PC-3 (cell line): ENCODE measurements at regions not wholly inside any gene's neighbourhood (a gene's known extent, or its start where the extent isn't known, plus 50 kb on each side); places are given as distances from the start of the nearest gene placed in this dataset.

Experiments
- ATAC-seq: fragments of 200-7000 bp; cut with Tn5 transposase; 2 replicates; pipeline ENCODE4 v1.9.1; 2020; ENCODE audit warnings: mild to moderate bottlenecking, moderate library complexity
- BruUV-seq: library from RNA; stranded (reverse); fragments of 400-500 nt; replicated peaks from 2 replicates; lab custom pipeline; 2021; lab: Mats Ljungman, UMichigan
- CTCF ChIA-PET: fragments of 300-600 bp; sonication (Branson Sonifier 250); formaldehyde crosslinking; loops from one replicate; lab custom pipeline; 2022; ENCODE audit warnings: antibody characterized with exemption; lab: Charles Lee
- POLR2A ChIA-PET: fragments of 300-600 bp; sonication (Branson Sonifier 250); formaldehyde crosslinking; loops from one replicate; lab custom pipeline; 2022; ENCODE audit warnings: antibody characterized with exemption; ENCODE audit not compliant: unreplicated experiment; lab: Charles Lee
- DNase-seq: peaks from one replicate; pipeline ENCODE4 v3.0.0-alpha.2; 2015
- H2AFZ ChIP-seq: fragments of 300-600 bp; sonication (generic); 2 replicates; pipeline ENCODE4 v1.6.0; 2016; ENCODE audit warnings: antibody characterized with exemption, low read length
- H3F3A ChIP-seq: fragments of 300-600 bp; sonication (generic); one replicate; pipeline ENCODE4 v1.6.0; 2017; ENCODE audit warnings: antibody characterized with exemption, low read length, control low read depth, mild to moderate bottlenecking; ENCODE audit not compliant: unreplicated experiment
- H3K27ac ChIP-seq: fragments of 300-600 bp; sonication (generic); 2 replicates; pipeline ENCODE4 v1.5.1; 2016; ENCODE audit warnings: mild to moderate bottlenecking, low read length
- H3K27me3 ChIP-seq: fragments of 300-600 bp; sonication (generic); 2 replicates; pipeline ENCODE4 v1.6.1; 2016; ENCODE audit warnings: low read length, mixed read lengths
- H3K36me3 ChIP-seq: fragments of 300-600 bp; sonication (generic); 2 replicates; pipeline ENCODE4 v1.6.1; 2016; ENCODE audit warnings: low read depth, mixed run types, low read length, mixed read lengths
- H3K4me1 ChIP-seq: fragments of 300-600 bp; sonication (generic); 2 replicates; pipeline ENCODE4 v1.5.1; 2016; ENCODE audit warnings: low read length; ENCODE audit not compliant: insufficient read depth
- H3K4me2 ChIP-seq: fragments of 300-600 bp; sonication (generic); 2 replicates; pipeline ENCODE4 v1.6.0; 2016; ENCODE audit warnings: low read length
- H3K4me3 ChIP-seq: fragments of 300-600 bp; sonication (generic); 2 replicates; pipeline ENCODE4 v1.5.1; 2016; ENCODE audit warnings: mild to moderate bottlenecking, low read length, mixed read lengths
- H3K79me2 ChIP-seq: fragments of 300-600 bp; sonication (generic); 2 replicates; pipeline ENCODE4 v1.6.1; 2017; ENCODE audit warnings: low read length, mixed read lengths
- H3K9ac ChIP-seq: fragments of 300-600 bp; sonication (generic); 2 replicates; pipeline ENCODE4 v1.6.0; 2016; ENCODE audit warnings: mild to moderate bottlenecking, low read length
- H3K9me2 ChIP-seq: fragments of 300-600 bp; sonication (generic); replicated peaks from 2 replicates; pipeline ENCODE4 v1.6.1; 2016; ENCODE audit warnings: mixed run types, low read length, mixed read lengths
- H3K9me3 ChIP-seq: fragments of 300-600 bp; sonication (generic); 2 replicates; pipeline ENCODE4 v1.6.1; 2016; ENCODE audit warnings: low read length, mixed read lengths
- H4K20me1 ChIP-seq: fragments of 300-600 bp; sonication (generic); 2 replicates; pipeline ENCODE4 v1.6.1; 2016; ENCODE audit warnings: low read length, mixed read lengths
- EZH2 ChIP-seq: fragments of 300-600 bp; sonication (generic); IDR thresholded peaks from one replicate; pipeline ENCODE4 v1.6.1; 2017; ENCODE audit warnings: antibody characterized with exemption, mild to moderate bottlenecking, low read length; ENCODE audit not compliant: unreplicated experiment
- EZH2phosphoT487 ChIP-seq: fragments of 300-600 bp; sonication (generic); IDR thresholded peaks from 2 replicates; pipeline ENCODE4 v1.6.1; 2018; ENCODE audit warnings: mild to moderate bottlenecking, antibody characterized with exemption, low read length, borderline replicate concordance
- intact Hi-C: fragments of 100-400 bp; cut with micrococcal nuclease; formaldehyde crosslinking; loops from 2 replicates; pipeline ENCODE4 v1.9.0; 2023
- TF ChIP-seq, protein P1 (sequence below): fragments of 300-600 bp; sonication (generic); conservative IDR thresholded peaks from 2 replicates; pipeline ENCODE4 v1.5.1; 2017; ENCODE audit warnings: antibody characterized with exemption, low read depth, mild to moderate bottlenecking, low read length

DNA sequence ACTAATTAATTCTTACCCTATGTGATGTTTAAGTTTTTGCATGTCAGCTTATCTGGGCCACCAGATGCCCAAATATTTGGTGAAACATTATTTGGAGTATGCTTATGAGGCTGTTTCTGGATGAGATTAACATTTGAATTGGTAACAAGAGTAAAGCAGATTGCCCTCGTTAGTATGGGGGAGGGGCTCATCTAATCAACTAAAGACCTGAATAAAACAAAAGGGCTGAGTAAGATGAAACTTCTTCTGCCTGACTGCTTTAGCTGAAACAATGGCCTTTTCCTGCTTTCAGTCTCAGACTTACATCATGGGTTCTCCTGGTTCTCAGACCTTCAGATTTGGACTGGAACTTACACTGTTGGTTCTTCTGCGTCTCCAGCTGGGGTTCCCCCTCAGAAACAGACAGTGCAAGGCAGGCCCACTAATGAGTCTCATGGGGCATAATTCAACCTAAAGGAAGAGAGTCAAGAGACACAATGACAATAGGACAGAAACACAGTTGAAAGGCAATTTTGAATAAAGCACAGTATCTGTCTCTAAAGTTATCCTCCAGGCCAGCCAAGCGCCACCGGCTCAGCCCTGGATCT is 288.4 kb downstream of the CAAP1 start:
- no TSS peak for BruUV-seq
- no peaks in the 10 kb centered on the region for H3F3A ChIP-seq
- H3K79me2 ChIP-seq: no peaks in the 10 kb centered on the region
- no peak overlapping the region for H3K27ac ChIP-seq
- H3K9me3 ChIP-seq: no peaks in the 10 kb centered on the region
- H3K36me3 ChIP-seq: no peaks in the 10 kb centered on the region
- H4K20me1 ChIP-seq: no peaks in the 10 kb centered on the region
- H3K4me1 ChIP-seq: no peaks in the 10 kb centered on the region
- ATAC-seq (no peak), DNase-seq (no peak)
- TF ChIP-seq EZH2: no peak
- TF ChIP-seq, protein P1, sequence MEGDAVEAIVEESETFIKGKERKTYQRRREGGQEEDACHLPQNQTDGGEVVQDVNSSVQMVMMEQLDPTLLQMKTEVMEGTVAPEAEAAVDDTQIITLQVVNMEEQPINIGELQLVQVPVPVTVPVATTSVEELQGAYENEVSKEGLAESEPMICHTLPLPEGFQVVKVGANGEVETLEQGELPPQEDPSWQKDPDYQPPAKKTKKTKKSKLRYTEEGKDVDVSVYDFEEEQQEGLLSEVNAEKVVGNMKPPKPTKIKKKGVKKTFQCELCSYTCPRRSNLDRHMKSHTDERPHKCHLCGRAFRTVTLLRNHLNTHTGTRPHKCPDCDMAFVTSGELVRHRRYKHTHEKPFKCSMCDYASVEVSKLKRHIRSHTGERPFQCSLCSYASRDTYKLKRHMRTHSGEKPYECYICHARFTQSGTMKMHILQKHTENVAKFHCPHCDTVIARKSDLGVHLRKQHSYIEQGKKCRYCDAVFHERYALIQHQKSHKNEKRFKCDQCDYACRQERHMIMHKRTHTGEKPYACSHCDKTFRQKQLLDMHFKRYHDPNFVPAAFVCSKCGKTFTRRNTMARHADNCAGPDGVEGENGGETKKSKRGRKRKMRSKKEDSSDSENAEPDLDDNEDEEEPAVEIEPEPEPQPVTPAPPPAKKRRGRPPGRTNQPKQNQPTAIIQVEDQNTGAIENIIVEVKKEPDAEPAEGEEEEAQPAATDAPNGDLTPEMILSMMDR: no peak
- TF ChIP-seq EZH2phosphoT487: no peak
- no peaks in the 10 kb centered on the region for H3K27me3 ChIP-seq
- intact Hi-C loops: no loop called here
- CTCF ChIA-PET: no interaction called here
- no peak overlapping the region for H2AFZ ChIP-seq
- H3K9ac ChIP-seq: no peak overlapping the region
- H3K4me2 ChIP-seq: no peak overlapping the region
- H3K4me3 ChIP-seq: no peak overlapping the region
- H3K9me2 ChIP-seq: no peaks in the 10 kb centered on the region
- POLR2A ChIA-PET: no interaction called here

DNA sequence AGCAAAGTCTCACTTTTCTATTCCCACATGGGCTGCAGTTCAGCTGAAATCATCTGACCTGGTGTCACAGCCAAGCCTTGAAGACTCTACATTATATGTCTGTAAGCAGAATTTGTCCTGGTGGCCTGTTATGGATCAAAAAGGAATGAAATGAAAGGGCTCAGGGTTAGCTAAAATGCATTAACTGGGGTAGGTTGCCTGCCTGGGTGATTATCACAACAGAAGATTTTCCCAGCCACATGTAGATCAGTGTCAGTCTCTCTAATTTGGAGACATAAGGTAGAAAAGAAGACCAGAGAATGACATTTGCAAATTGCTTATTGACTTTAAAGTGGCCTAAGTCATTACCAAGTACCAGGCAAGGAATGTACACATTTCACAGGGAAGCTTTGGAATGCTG is 289.0 kb downstream of the CAAP1 start:
- H3K4me1 ChIP-seq: no peaks in the 10 kb centered on the region
- no peak overlapping the region for H2AFZ ChIP-seq
- H3K36me3 ChIP-seq: no peaks in the 10 kb centered on the region
- no peak overlapping the region for H3K9ac ChIP-seq
- no peaks in the 10 kb centered on the region for H3K79me2 ChIP-seq
- no peak overlapping the region for H3K27ac ChIP-seq
- no peaks in the 10 kb centered on the region for H3K9me2 ChIP-seq
- no TSS peak for BruUV-seq
- DNase-seq (no peak), ATAC-seq (no peak)
- TF ChIP-seq, protein P1: no peak
- TF ChIP-seq EZH2phosphoT487: no peak
- no peak for TF ChIP-seq EZH2
- no peak overlapping the region for H3K4me3 ChIP-seq
- ChIA-PET POLR2A (no interaction called here), CTCF (no interaction called here)
- no peak overlapping the region for H3K4me2 ChIP-seq
- no peaks in the 10 kb centered on the region for H4K20me1 ChIP-seq
- H3K27me3 ChIP-seq: no peaks in the 10 kb centered on the region
- no peaks in the 10 kb centered on the region for H3F3A ChIP-seq
- intact Hi-C loops: no loop called here
- H3K9me3 ChIP-seq: no peaks in the 10 kb centered on the region

DNA sequence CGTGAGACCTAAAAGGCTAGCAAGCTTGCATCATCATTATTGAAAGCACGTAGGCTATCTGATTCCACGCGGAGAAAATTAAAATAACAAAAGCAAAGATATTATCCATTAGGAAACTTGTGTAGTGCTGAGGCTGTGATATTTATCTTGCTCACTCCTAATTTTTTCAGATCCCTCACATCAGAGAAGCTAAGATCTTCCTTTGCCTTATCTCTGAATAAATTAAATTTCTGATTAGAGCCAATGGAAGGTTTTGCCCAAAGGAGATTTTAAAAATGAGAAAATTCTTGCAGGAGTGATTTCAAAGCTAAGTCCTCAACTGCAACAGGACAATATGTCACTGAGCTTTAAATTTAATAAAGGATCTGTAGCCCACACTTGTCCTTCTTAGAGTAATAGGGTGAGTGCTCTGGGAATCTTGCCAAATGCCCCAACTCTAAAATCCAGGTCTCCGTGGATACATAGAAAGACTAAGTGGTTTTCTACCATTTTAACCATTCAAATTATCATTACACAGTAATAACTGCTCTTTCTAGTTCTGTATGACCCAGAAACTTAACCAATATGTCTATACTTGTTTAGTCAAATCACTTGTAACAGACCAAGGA is 295.0 kb downstream of the CAAP1 start:
- H3K4me1 ChIP-seq: no peaks in the 10 kb centered on the region
- no peak overlapping the region for H3K4me2 ChIP-seq
- H3K9ac ChIP-seq: no peak overlapping the region
- H3K27ac ChIP-seq: no peak overlapping the region
- ChIA-PET CTCF (no interaction called here), POLR2A (no interaction called here)
- BruUV-seq: no TSS peak
- no peaks in the 10 kb centered on the region for H3K9me3 ChIP-seq
- no peak for DNase-seq
- H3K27me3 ChIP-seq: no peaks in the 10 kb centered on the region
- no peak overlapping the region for H2AFZ ChIP-seq
- no peaks in the 10 kb centered on the region for H3K79me2 ChIP-seq
- H3K9me2 ChIP-seq: no peaks in the 10 kb centered on the region
- TF ChIP-seq EZH2 (no peak), EZH2phosphoT487 (no peak)
- TF ChIP-seq, protein P1: no peak
- no peaks in the 10 kb centered on the region for H4K20me1 ChIP-seq
- no peaks in the 10 kb centered on the region for H3F3A ChIP-seq
- no peak for ATAC-seq
- intact Hi-C loops: no loop called here
- no peak overlapping the region for H3K4me3 ChIP-seq
- H3K36me3 ChIP-seq: no peaks in the 10 kb centered on the region
